ENCODE measurements at regions not wholly inside any gene's neighbourhood (a gene's known extent, or its start where the extent isn't known, plus 50 kb on each side); places are given as distances from the start of the nearest gene placed in this dataset.

GRCh38 chr2:10238991-10239485 lies 63.7 kb upstream of the HPCAL1 start:
- intact Hi-C loops (cut with micrococcal nuclease) (no loop called here), dilution Hi-C loops (cut with MboI; ENCODE audit: extremely low pct_ligation_motif_present, low sequenced_read_pairs) (no loop called here)
- Histone ChIP-seq H3K4me1 (ENCODE audit: control insufficient read depth, extremely low read depth, insufficient read depth, low read length) (peaks cover 2% of the 10 kb centered on the region), H3K9me1 (replicated peaks; ENCODE audit: control insufficient read depth, extremely low read depth, insufficient read depth, low read length) (no peaks in the 10 kb centered on the region), H3K27me3 (ENCODE audit: control insufficient read depth in 2 of 2, insufficient read depth in 2 of 2, low read length in 2 of 2) (no peaks in the 10 kb centered on the region), H3K9ac (replicated peaks; ENCODE audit: extremely low read depth, insufficient read depth, low read length) (no peak overlapping the region), H3K27ac (ENCODE audit: insufficient read depth, low read depth, low read length) (no peak overlapping the region), H4K20me1 (replicated peaks; ENCODE audit: control insufficient read depth, extremely low read depth, insufficient read depth, low read length) (no peaks in the 10 kb centered on the region), H3K9me3 (replicated peaks; ENCODE audit: control insufficient read depth, insufficient read depth, low read length) (no peaks in the 10 kb centered on the region), H3K36me3 (ENCODE audit: control insufficient read depth in 2 of 2, extremely low read depth in 1 of 2, insufficient read depth in 2 of 2, low read length in 2 of 2) (no peaks in the 10 kb centered on the region), H3K4me2 (ENCODE audit: insufficient read depth, low read length) (no peak overlapping the region), H3K79me2 (ENCODE audit: control insufficient read depth, insufficient read depth, low read length) (no peaks in the 10 kb centered on the region), H3K4me3 (replicated peaks in 1 of 3; ENCODE audit: insufficient read depth in 1 of 3, low read depth in 1 of 3, low read length in 3 of 3) (no peak overlapping the region), H2AFZ (ENCODE audit: low read depth, low read length) (no peak overlapping the region)
- ChIA-PET POLR2A (no interaction called here), CTCF (interaction anchor here (1.0 kb wide), 1 partner anchor 32 kb away, joined by 3 read pairs; no protein-coding TSS in a partner anchor)
- BruUV-seq (replicated peaks): no TSS peak
- FAIRE-seq (no peak), DNase-seq (ENCODE audit: low read depth, low spot score) (no peak)
- TF ChIP-seq EZH2 (IDR thresholded peaks at IDR 0.05; ENCODE audit: borderline replicate concordance, low read depth, low read length, severe bottlenecking) (no peak), FOS (IDR thresholded peaks at IDR 0.05; ENCODE audit: borderline replicate concordance, insufficient read depth, low read length) (no peak), MAX (IDR thresholded peaks at IDR 0.05; ENCODE audit: insufficient read depth, insufficient read length) (no peak), POLR2A (IDR thresholded peaks at IDR 0.05; ENCODE audit: low read depth, low read length) (no peak), JUN (IDR thresholded peaks at IDR 0.05; ENCODE audit: borderline replicate concordance, insufficient read depth, insufficient read length, low read depth) (no peak), GATA2 (IDR thresholded peaks at IDR 0.05; ENCODE audit: insufficient read depth, insufficient read length, low read depth, low read length) (no peak), MYC (IDR thresholded peaks at IDR 0.05; ENCODE audit: low read depth, low read length) (no peak), CTCF (IDR thresholded peaks at IDR 0.05; ENCODE audit: extremely low read depth in 1 of 2, insufficient read depth in 1 of 2, low read depth in 1 of 2, low read length in 2 of 2) (no peak), POLR2AphosphoS5 (IDR thresholded peaks at IDR 0.05; ENCODE audit: insufficient read depth, low read depth, low read length) (no peak)

Data from endothelial cell of umbilical vein (primary cell).